GM23248 (cell line): ENCODE measurements at regions not wholly inside any gene's neighbourhood (a gene's known extent, or its start where the extent isn't known, plus 50 kb on each side); places are given as distances from the start of the nearest gene placed in this dataset.

Experiments used
- DNase-seq: peaks from one replicate; pipeline ENCODE4 v3.0.0-alpha.2; 2015
- H2AFZ ChIP-seq: fragments of 200-600 bp; sonication (generic); 2 replicates; pipeline ENCODE4 v1.6.1; 2016; ENCODE audit warnings: antibody characterized with exemption
- H3F3A ChIP-seq: fragments of 200-600 bp; sonication (generic); 2 replicates; pipeline ENCODE4 v1.6.1; 2016; ENCODE audit warnings: mild to moderate bottlenecking, antibody characterized with exemption, mixed run types; ENCODE audit not compliant: insufficient read depth
- H3K27ac ChIP-seq: fragments of 200-600 bp; sonication (generic); 2 replicates; pipeline ENCODE4 v1.5.1; 2016; ENCODE audit warnings: mild to moderate bottlenecking
- H3K27me3 ChIP-seq: fragments of 200-600 bp; sonication (generic); replicated peaks from 2 replicates; pipeline ENCODE4 v1.6.1; 2016; ENCODE audit warnings: mild to moderate bottlenecking; ENCODE audit not compliant: insufficient read depth
- H3K36me3 ChIP-seq: fragments of 200-600 bp; sonication (generic); 2 replicates; pipeline ENCODE4 v1.6.1; 2016; ENCODE audit warnings: low read depth, mild to moderate bottlenecking
- H3K4me1 ChIP-seq: fragments of 200-600 bp; sonication (generic); 2 replicates; pipeline ENCODE4 v1.6.1; 2016; ENCODE audit warnings: mild to moderate bottlenecking; ENCODE audit not compliant: insufficient read depth
- H3K4me2 ChIP-seq: fragments of 200-600 bp; sonication (generic); one replicate; pipeline ENCODE4 v1.6.1; 2016; ENCODE audit warnings: mild to moderate bottlenecking; ENCODE audit not compliant: unreplicated experiment
- H3K4me3 ChIP-seq: fragments of 200-600 bp; sonication (generic); 2 replicates; pipeline ENCODE4 v1.5.1; 2016; ENCODE audit warnings: mild to moderate bottlenecking
- H3K79me2 ChIP-seq: fragments of 200-600 bp; sonication (generic); 2 replicates; pipeline ENCODE4 v1.6.1; 2016; ENCODE audit warnings: mild to moderate bottlenecking; ENCODE audit not compliant: insufficient read depth
- H3K9ac ChIP-seq: fragments of 200-600 bp; sonication (generic); 2 replicates; pipeline ENCODE4 v1.6.1; 2016; ENCODE audit warnings: mild to moderate bottlenecking
- H3K9me2 ChIP-seq: fragments of 200-600 bp; sonication (generic); 2 replicates; pipeline ENCODE4 v1.6.1; 2016; ENCODE audit warnings: mixed run types, mild to moderate bottlenecking, moderate library complexity; ENCODE audit not compliant: insufficient read depth
- H3K9me3 ChIP-seq: fragments of 200-600 bp; sonication (generic); one replicate; pipeline ENCODE4 v1.6.1; 2017; ENCODE audit warnings: low read depth
- H4K20me1 ChIP-seq: fragments of 200-600 bp; sonication (generic); 2 replicates; pipeline ENCODE4 v1.6.0; 2016; ENCODE audit not compliant: insufficient read depth
- EZH2 ChIP-seq: fragments of 200-600 bp; sonication (generic); IDR thresholded peaks from 2 replicates; pipeline ENCODE4 v1.6.1; 2018; ENCODE audit warnings: antibody characterized with exemption, mild to moderate bottlenecking; ENCODE audit not compliant: insufficient read depth, poor library complexity, severe bottlenecking
- EZH2phosphoT487 ChIP-seq: fragments of 200-600 bp; sonication (generic); IDR thresholded peaks from 2 replicates; pipeline ENCODE4 v1.6.1; 2018; ENCODE audit warnings: antibody characterized with exemption, moderate library complexity, mild to moderate bottlenecking, low read depth; ENCODE audit not compliant: insufficient read depth
- WGBS, 2 experiments: methylation state at CpG; one replicate each; pipeline ENCODE4 v1.1.6; 2015 to 2017; ENCODE audit warnings: low lambda C conversion rate in 2 of 2, low coverage in 1 of 2; ENCODE audit errors: missing lambda C conversion rate in 2 of 2; 5-methylcytosine and 5-hydroxymethylcytosine counted together
- in situ Hi-C: fragments of 300-500 bp; cut with MboI; formaldehyde crosslinking; loops from 2 replicates; pipeline ENCODE4 v1.15.0; 2020

DNA sequence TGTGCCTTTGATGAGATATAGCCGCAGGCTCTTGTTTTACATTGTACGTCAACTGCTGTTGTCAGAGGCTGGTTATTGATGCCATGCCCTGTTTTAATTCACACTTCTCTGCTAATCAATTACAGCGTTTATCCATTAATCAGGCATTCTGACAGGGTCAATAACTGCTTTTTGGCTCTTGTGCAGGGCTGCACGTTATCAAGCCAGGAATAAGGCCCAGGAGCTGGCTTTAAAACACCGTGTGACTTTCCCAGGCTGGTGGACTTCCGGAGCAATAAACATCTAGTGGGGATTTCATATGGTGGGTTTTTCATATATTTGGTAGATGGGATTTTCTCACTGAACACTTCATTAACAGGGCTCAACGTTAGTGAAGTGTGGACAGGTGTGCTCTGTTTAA is 221.7 kb downstream of the TM9SF2 start:
- H3K9me2 ChIP-seq = no peaks in the 10 kb centered on the region
- H3K36me3 ChIP-seq = no peaks in the 10 kb centered on the region
- no peaks in the 10 kb centered on the region for H3K9me3 ChIP-seq
- H3K27me3 ChIP-seq = no peaks in the 10 kb centered on the region
- no peaks in the 10 kb centered on the region for H3K4me1 ChIP-seq
- no peak overlapping the region for H2AFZ ChIP-seq
- no peak for DNase-seq
- in situ Hi-C loops = no loop called here
- H3F3A ChIP-seq = no peaks in the 10 kb centered on the region
- no peak overlapping the region for H3K9ac ChIP-seq
- no peak overlapping the region for H3K4me3 ChIP-seq
- no peak overlapping the region for H3K27ac ChIP-seq
- TF ChIP-seq EZH2phosphoT487 (no peak), EZH2 (no peak)
- H3K79me2 ChIP-seq = no peaks in the 10 kb centered on the region
- no peaks in the 10 kb centered on the region for H4K20me1 ChIP-seq
- H3K4me2 ChIP-seq = no peak overlapping the region
- 46 to 48% methylated on average over 7 of the region's 7 CpGs for WGBS, 2 experiments

DNA sequence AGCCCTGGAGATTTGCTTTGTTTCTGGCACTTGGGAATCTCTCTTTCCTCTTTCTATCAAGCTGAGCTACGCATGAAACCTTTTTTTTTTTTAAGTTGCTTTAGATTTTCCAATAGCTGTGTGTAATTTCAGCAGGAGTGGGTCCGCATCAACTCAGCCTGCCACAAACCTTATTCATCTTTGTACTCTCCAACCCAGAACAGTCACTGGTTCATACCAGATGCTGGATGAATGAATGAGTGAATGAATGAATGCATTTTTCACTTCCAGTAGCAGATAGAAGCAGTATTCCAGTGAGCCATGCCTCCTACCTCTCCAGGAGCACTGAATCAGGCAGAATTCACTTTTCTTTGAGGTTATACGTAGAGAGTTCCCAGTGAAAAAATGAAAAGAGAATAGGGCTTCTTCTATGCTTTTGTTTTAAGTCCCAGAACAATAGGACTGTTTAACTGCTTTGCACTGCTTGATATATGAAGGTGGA is 221.1 kb downstream of the TM9SF2 start:
- no peaks in the 10 kb centered on the region for H3K27me3 ChIP-seq
- no peaks in the 10 kb centered on the region for H4K20me1 ChIP-seq
- WGBS, 2 experiments = 57 to 60% methylated on average over 3 of the region's 3 CpGs
- no peak for DNase-seq
- H3K36me3 ChIP-seq = no peaks in the 10 kb centered on the region
- no peaks in the 10 kb centered on the region for H3K9me3 ChIP-seq
- TF ChIP-seq EZH2phosphoT487 = no peak
- no peak for TF ChIP-seq EZH2
- H3K4me1 ChIP-seq = no peaks in the 10 kb centered on the region
- H3K27ac ChIP-seq = no peak overlapping the region
- no peaks in the 10 kb centered on the region for H3K79me2 ChIP-seq
- H3F3A ChIP-seq = no peaks in the 10 kb centered on the region
- H3K9ac ChIP-seq = no peak overlapping the region
- in situ Hi-C loops = no loop called here
- H2AFZ ChIP-seq = no peak overlapping the region
- H3K4me2 ChIP-seq = no peak overlapping the region
- no peak overlapping the region for H3K4me3 ChIP-seq
- H3K9me2 ChIP-seq = no peaks in the 10 kb centered on the region

DNA sequence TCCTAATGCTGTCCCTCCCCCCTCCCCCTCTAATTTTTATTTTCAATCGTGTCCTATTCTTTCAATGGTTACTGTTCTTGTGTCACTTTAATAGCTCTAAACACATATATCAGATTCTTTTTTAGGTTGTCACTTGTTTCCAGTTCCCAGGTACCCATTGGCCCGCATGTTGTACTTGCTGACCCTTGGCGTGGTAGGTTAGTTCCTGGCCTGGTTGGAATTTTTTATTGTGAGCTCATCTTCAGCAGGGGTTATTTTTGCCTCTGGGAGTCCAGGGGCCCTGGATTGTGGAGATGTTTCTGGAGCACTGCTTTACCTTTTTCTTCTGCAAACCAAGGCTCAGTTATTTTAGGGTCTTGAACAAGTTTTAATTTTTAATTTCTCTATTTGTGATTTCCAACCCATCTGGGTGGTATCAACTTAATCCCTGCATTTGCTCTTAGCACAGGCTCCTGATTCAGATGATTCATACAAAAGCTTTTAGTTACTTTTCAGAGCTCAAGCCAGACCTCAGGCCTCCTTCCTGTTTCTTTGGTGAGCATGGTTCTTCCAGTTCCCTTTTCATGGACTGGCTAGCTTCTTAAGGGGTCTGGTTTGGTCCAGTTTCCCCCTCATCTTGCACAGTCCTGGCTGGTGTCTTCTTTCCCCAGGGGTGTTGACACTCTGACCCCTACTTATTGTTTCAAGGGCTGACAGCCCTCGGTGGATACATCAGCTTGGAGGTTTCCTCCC is 220.5 kb downstream of the TM9SF2 start:
- Histone ChIP-seq H3K4me1 (no peaks in the 10 kb centered on the region), H3K27ac (no peak overlapping the region), H3K79me2 (no peaks in the 10 kb centered on the region), H3K4me3 (no peak overlapping the region), H3K9me3 (no peaks in the 10 kb centered on the region), H3K9me2 (no peaks in the 10 kb centered on the region), H3K4me2 (no peak overlapping the region), H4K20me1 (no peaks in the 10 kb centered on the region), H3F3A (no peaks in the 10 kb centered on the region), H3K9ac (no peak overlapping the region), H3K27me3 (no peaks in the 10 kb centered on the region), H3K36me3 (no peaks in the 10 kb centered on the region), H2AFZ (no peak overlapping the region)
- in situ Hi-C loops = no loop called here
- TF ChIP-seq EZH2phosphoT487 (no peak), EZH2 (no peak)
- DNase-seq = no peak
- WGBS, 2 experiments = 77 to 79% methylated on average over 4 of the region's 4 CpGs

DNA sequence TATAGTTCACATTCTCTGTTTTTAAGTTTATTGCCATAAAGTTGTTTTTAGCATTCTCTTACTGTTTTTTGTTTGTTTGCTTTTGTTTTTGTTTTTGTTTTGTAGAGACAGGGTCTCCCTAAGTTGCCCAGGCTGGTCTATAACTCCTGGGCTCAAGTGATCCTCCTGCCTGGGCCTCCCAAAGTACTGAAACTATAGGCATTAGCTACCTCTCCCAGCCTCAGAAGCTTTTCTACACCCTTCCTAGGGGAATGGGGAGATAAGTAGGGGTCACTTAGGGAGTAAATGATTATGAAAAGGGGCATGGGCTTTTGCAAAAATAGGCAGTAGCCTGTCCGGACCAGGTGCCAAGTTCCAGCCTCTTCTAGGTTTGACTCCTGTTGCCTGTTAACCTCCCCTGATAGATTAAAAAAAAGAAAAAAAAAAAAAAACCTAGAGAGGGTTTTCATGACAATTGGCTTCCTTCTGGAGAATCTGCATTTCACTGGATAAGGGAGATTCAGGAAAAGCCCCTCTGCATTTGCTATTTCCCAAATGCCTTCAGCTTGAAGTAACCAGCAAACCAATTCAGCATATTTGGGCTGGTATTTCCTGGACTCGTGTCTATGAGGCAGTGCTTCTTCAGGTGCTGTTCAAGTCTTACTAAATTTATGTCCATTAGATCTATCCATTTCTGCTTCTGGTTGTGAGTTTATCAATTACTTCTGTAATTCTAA is 216.8 kb downstream of the TM9SF2 start:
- Histone ChIP-seq H3K36me3 (no peaks in the 10 kb centered on the region), H3K27ac (no peak overlapping the region), H3K9me3 (no peaks in the 10 kb centered on the region), H3K4me2 (no peak overlapping the region), H3F3A (no peaks in the 10 kb centered on the region), H3K27me3 (no peaks in the 10 kb centered on the region), H4K20me1 (no peaks in the 10 kb centered on the region), H3K4me3 (no peak overlapping the region), H3K79me2 (no peaks in the 10 kb centered on the region), H3K9me2 (no peaks in the 10 kb centered on the region), H2AFZ (no peak overlapping the region), H3K4me1 (no peaks in the 10 kb centered on the region), H3K9ac (no peak overlapping the region)
- WGBS, 2 experiments = 32 to 40% methylated on average over 2 of the region's 2 CpGs
- DNase-seq = no peak
- TF ChIP-seq EZH2phosphoT487 (no peak), EZH2 (no peak)
- in situ Hi-C loops = no loop called here
